SK-N-MC (cell line): ENCODE measurements at regions not wholly inside any gene's neighbourhood (a gene's known extent, or its start where the extent isn't known, plus 50 kb on each side); places are given as distances from the start of the nearest gene placed in this dataset.

Experiments used
- DNase-seq: peaks from one replicate; pipeline ENCODE4 v3.0.0-alpha.2; 2011; ENCODE audit warnings: low read depth, low spot score
- H3K27ac ChIP-seq: fragments of 200-600 bp; sonication (generic); 2 replicates; pipeline ENCODE4 v1.5.1; 2016; ENCODE audit warnings: mixed run types
- H3K36me3 ChIP-seq: fragments of 200-600 bp; sonication (generic); 2 replicates; pipeline ENCODE4 v1.6.1; 2017; ENCODE audit warnings: antibody characterized with exemption, low read length, mixed read lengths; ENCODE audit not compliant: insufficient read depth
- H3K4me3 ChIP-seq: fragments of 200-600 bp; sonication (generic); 2 replicates; pipeline ENCODE4 v1.5.1; 2016
- H3K9ac ChIP-seq: fragments of 200-600 bp; sonication (generic); 2 replicates; pipeline ENCODE4 v1.8.0; 2017; ENCODE audit warnings: mixed run types, mixed read lengths; ENCODE audit not compliant: insufficient read length
- H3K9me3 ChIP-seq: fragments of 200-600 bp; sonication (generic); 2 replicates; pipeline ENCODE4 v1.6.1; 2017; ENCODE audit warnings: low read depth, mild to moderate bottlenecking, antibody characterized with exemption, low read length, moderate library complexity, mixed read lengths
- EZH2 ChIP-seq: fragments of 200-600 bp; sonication (generic); IDR thresholded peaks from one replicate; pipeline ENCODE4 v1.6.1; 2017; ENCODE audit warnings: antibody characterized with exemption
- FOXP2 ChIP-seq: optimal IDR thresholded peaks from 2 replicates; pipeline ENCODE3; 2011; ENCODE audit warnings: mild to moderate bottlenecking, moderate library complexity; ENCODE audit not compliant: insufficient read depth; ENCODE audit errors: extremely low read length, control extremely low read depth
- POLR2AphosphoS5 ChIP-seq: IDR thresholded peaks from 2 replicates; pipeline ENCODE4 v1.6.1; 2012; ENCODE audit warnings: mild to moderate bottlenecking, low read depth, low read length, borderline replicate concordance

GRCh38 chr20:7195704-7196103 is 428.2 kb downstream of the BMP2 start:
- no peak for TF ChIP-seq EZH2
- no peak for TF ChIP-seq POLR2AphosphoS5
- no peak for TF ChIP-seq FOXP2
- H3K36me3 ChIP-seq, result no peaks in the 10 kb centered on the region
- no peak overlapping the region for H3K9ac ChIP-seq
- no peaks in the 10 kb centered on the region for H3K9me3 ChIP-seq
- H3K27ac ChIP-seq, result no peak overlapping the region
- H3K4me3 ChIP-seq, result no peak overlapping the region
- DNase-seq, result no peak

DNA sequence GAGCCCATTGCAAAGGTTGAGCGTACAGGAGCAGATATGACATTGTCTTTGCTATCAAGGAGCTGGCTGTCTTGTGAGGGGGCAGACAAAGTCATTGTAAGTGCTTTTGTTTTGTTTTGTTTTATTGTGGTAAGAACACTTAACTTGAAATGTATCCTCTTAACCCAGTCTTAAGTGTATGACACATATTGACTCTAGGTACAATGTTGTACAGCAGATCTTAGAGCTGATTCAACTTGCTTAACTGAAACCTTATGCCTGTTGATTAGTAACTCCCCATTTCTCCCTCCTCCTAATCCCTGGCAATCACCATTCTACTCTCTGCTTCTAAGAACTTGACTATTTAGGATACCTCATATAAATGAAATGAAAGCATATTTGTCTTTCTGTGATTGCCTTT is 429.0 kb downstream of the BMP2 start:
- H3K27ac ChIP-seq, result no peak overlapping the region

DNA sequence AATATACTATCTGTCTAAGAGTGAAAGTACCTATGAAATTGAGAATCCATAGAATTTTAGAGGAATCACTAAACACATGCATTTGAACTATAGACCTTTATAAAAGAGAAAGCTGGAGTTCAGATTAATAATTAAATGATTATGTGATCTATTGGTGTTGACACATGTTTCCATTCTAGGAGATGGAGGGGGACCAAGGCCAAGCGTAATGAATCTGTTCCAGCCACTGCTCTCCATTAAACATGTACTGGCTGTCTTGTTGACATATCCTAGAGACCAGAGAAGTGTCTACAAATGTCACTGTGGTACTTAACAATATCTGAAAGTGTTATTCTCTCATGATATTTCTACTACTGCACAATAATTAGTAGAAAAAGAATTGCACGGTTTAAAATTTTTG is 432.4 kb downstream of the BMP2 start:
- TF ChIP-seq EZH2 (no peak), POLR2AphosphoS5 (no peak), FOXP2 (no peak)
- H3K36me3 ChIP-seq, result no peaks in the 10 kb centered on the region
- no peak overlapping the region for H3K4me3 ChIP-seq
- no peaks in the 10 kb centered on the region for H3K9me3 ChIP-seq
- DNase-seq, result no peak
- no peak overlapping the region for H3K9ac ChIP-seq
- H3K27ac ChIP-seq, result no peak overlapping the region

More for the DNA sequence above, 429.0 kb downstream of the BMP2 start:
- H3K4me3 ChIP-seq, result no peak overlapping the region
- H3K9me3 ChIP-seq, result no peaks in the 10 kb centered on the region
- no peaks in the 10 kb centered on the region for H3K36me3 ChIP-seq
- TF ChIP-seq FOXP2 (no peak), EZH2 (no peak), POLR2AphosphoS5 (no peak)
- H3K9ac ChIP-seq, result no peak overlapping the region
- no peak for DNase-seq

GRCh38 chr20:7207186-7207798 is 439.8 kb downstream of the BMP2 start:
- DNase-seq, result no peak
- H3K27ac ChIP-seq, result no peak overlapping the region
- no peak overlapping the region for H3K4me3 ChIP-seq
- TF ChIP-seq POLR2AphosphoS5, result no peak
- TF ChIP-seq FOXP2, result no peak
- TF ChIP-seq EZH2, result no peak
- no peaks in the 10 kb centered on the region for H3K36me3 ChIP-seq
- H3K9me3 ChIP-seq, result no peaks in the 10 kb centered on the region
- no peak overlapping the region for H3K9ac ChIP-seq

DNA sequence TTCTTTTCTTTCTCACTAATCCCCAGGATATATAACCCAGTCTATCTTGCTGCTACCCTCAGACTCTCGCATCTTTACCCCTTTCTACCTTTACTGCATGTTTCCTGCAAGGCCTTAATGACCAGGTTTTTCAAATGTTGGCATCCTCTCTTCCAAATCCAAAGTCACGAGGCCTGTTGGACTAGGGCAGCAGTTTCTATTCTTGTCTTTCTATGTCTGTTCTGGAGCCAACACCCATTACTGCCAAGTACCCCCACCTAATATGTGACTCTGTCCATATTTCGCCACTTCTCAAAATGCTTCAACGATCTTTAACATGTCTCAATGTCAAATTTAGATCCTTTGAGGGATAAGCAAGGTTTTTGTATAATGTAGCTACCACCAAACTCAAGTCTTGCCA is 443.4 kb downstream of the BMP2 start:
- H3K9me3 ChIP-seq, result no peaks in the 10 kb centered on the region
- DNase-seq, result no peak
- H3K27ac ChIP-seq, result no peak overlapping the region
- no peak overlapping the region for H3K9ac ChIP-seq
- TF ChIP-seq POLR2AphosphoS5 (no peak), FOXP2 (no peak), EZH2 (no peak)
- H3K36me3 ChIP-seq, result no peaks in the 10 kb centered on the region
- H3K4me3 ChIP-seq, result no peak overlapping the region

DNA sequence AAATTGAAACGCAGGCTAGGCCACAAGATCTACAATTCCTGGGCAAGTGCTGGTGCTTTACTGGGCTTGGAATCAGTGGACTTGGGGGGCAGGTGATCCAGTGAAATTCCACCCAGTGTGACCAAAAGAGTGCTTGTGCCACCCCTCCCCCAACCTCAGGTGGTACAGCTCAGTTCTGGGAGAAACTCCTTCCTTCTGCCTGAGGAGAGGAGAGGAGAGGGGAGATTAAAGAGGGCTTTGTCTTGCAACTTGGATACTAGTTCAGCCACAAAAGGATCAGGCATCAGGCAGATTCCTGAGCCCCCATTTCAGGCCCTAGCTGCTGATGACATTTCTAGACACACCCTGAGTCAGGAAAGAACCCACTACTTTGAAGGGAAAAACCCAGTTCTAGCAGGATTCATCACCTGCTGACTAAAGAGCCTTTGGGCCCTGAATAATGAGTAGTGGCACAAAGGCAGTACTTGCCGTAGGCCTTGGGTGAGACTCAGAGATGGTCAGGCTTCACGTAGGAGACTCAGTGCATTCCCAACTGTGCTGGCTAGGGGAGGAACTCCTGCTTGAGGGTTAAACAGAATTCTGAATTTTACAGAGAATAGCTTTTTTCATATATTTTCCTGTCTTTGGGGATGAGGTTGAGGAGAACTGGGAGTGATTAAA is 446.7 kb downstream of the BMP2 start:
- no peaks in the 10 kb centered on the region for H3K36me3 ChIP-seq
- no peak overlapping the region for H3K27ac ChIP-seq
- no peaks in the 10 kb centered on the region for H3K9me3 ChIP-seq
- H3K4me3 ChIP-seq, result no peak overlapping the region
- no peak overlapping the region for H3K9ac ChIP-seq
- no peak for DNase-seq
- TF ChIP-seq EZH2, result no peak
- no peak for TF ChIP-seq FOXP2
- TF ChIP-seq POLR2AphosphoS5, result no peak

DNA sequence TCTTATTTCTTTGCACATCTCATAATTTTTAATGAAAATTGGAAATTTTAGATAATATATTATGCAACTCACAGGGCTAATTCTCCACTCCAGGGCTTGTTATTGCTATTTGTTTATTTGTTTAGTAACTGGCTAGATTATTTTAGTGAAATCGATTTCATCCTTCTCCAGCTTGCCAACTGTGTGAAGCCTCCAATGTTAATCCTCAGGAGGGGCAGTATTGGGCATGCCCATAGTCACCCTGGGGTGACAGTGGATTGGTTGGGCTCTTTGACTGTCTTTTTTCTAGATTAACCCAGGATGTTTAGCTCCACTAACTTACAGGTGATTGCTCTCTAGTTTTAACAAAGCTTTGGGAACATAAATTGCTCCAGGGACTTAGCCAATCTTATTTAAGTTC is 450.1 kb downstream of the BMP2 start:
- TF ChIP-seq POLR2AphosphoS5 (no peak), EZH2 (no peak), FOXP2 (no peak)
- Histone ChIP-seq H3K9ac (no peak overlapping the region), H3K9me3 (no peaks in the 10 kb centered on the region), H3K27ac (no peak overlapping the region), H3K4me3 (no peak overlapping the region), H3K36me3 (no peaks in the 10 kb centered on the region)
- no peak for DNase-seq

- no peak for TF ChIP-seq POLR2AphosphoS5
- no peaks in the 10 kb centered on the region for H3K36me3 ChIP-seq
- H3K27ac ChIP-seq, result no peak overlapping the region
- no peak overlapping the region for H3K9ac ChIP-seq
- H3K4me3 ChIP-seq, result no peak overlapping the region
- no peak for DNase-seq
- H3K9me3 ChIP-seq, result no peaks in the 10 kb centered on the region
Measured at GRCh38 chr20:7220755-7221154, 453.3 kb downstream of the BMP2 start.

- DNase-seq, result no peak
- H3K9ac ChIP-seq, result no peak overlapping the region
- H3K4me3 ChIP-seq, result no peak overlapping the region
- no peaks in the 10 kb centered on the region for H3K36me3 ChIP-seq
- TF ChIP-seq EZH2 (no peak), POLR2AphosphoS5 (no peak), FOXP2 (no peak)
- no peak overlapping the region for H3K27ac ChIP-seq
- no peaks in the 10 kb centered on the region for H3K9me3 ChIP-seq
Measured at GRCh38 chr20:7226156-7226555, 458.7 kb downstream of the BMP2 start.
